GM21619 (cell line): ENCODE measurements at regions not wholly inside any gene's neighbourhood (a gene's known extent, or its start where the extent isn't known, plus 50 kb on each side); places are given as distances from the start of the nearest gene placed in this dataset.

Source experiments
- ATAC-seq: cut with Tn5 transposase; IDR thresholded peaks from one replicate; pipeline ENCODE4 v1.9.1; 2021; ENCODE audit not compliant: unreplicated experiment

GRCh38 chr5:133905424-133905823 is 63.0 kb downstream of the C5orf15 start:
- no peak for ATAC-seq

GRCh38 chr5:133904641-133905040 is 63.8 kb downstream of the C5orf15 start:
- no peak for ATAC-seq

GRCh38 chr5:133902511-133903118 is 65.8 kb downstream of the C5orf15 start:
- no peak for ATAC-seq

- no peak for ATAC-seq
Observed at GRCh38 chr5:133900534-133901270, 67.7 kb downstream of the C5orf15 start.

- ATAC-seq, result no peak
Observed at GRCh38 chr5:133899506-133899905, 68.9 kb downstream of the C5orf15 start.

GRCh38 chr5:133898440-133898839 is 70.0 kb downstream of the C5orf15 start:
- ATAC-seq, result no peak

GRCh38 chr5:133897431-133897830 is 71.0 kb downstream of the C5orf15 start:
- ATAC-seq, result no peak

- no peak for ATAC-seq
Observed at GRCh38 chr5:133896873-133897272, 71.6 kb downstream of the C5orf15 start.

GRCh38 chr5:133895979-133896845 is 72.2 kb downstream of the C5orf15 start:
- ATAC-seq, result no peak

- no peak for ATAC-seq
Observed at GRCh38 chr5:133894143-133894542, 74.3 kb downstream of the C5orf15 start.

- ATAC-seq, result no peak
Observed at GRCh38 chr5:133892774-133893173, 75.7 kb downstream of the C5orf15 start.

GRCh38 chr5:133892306-133892705 is 76.1 kb downstream of the C5orf15 start:
- no peak for ATAC-seq

- ATAC-seq, result no peak
Observed at GRCh38 chr5:133891390-133891789, 77.0 kb downstream of the C5orf15 start.

- ATAC-seq, result no peak
Observed at GRCh38 chr5:133890776-133891280, 77.6 kb downstream of the C5orf15 start.

GRCh38 chr5:133890314-133890713 is 78.1 kb downstream of the C5orf15 start:
- ATAC-seq, result no peak

- ATAC-seq, result no peak
Observed at GRCh38 chr5:133889271-133889905, 79.0 kb downstream of the C5orf15 start.

- ATAC-seq, result no peak
Observed at GRCh38 chr5:133888625-133888991, 79.8 kb downstream of the C5orf15 start.

- ATAC-seq, result no peak
Observed at GRCh38 chr5:133885566-133885965, 82.9 kb downstream of the C5orf15 start.

GRCh38 chr5:133884569-133885311 is 83.7 kb downstream of the C5orf15 start:
- ATAC-seq, result no peak

- ATAC-seq, result no peak
Observed at GRCh38 chr5:133883916-133884315, 84.5 kb downstream of the C5orf15 start.
